Fibroblast of gingiva (primary cell): ENCODE measurements at regions not wholly inside any gene's neighbourhood (a gene's known extent, or its start where the extent isn't known, plus 50 kb on each side); places are given as distances from the start of the nearest gene placed in this dataset.
A peak's percentile ranks its signal among the peaks of the same experiment; 100 is the strongest.
"Not testable (repeated sequence)": the region's sequence is repeated elsewhere in the genome, so short reads cannot be mapped to it uniquely, and the experiment has no call there.

Experiments
- DNase-seq: peaks from one replicate; pipeline ENCODE4 v3.0.0-alpha.2; 2011; ENCODE audit warnings: low read depth

DNA sequence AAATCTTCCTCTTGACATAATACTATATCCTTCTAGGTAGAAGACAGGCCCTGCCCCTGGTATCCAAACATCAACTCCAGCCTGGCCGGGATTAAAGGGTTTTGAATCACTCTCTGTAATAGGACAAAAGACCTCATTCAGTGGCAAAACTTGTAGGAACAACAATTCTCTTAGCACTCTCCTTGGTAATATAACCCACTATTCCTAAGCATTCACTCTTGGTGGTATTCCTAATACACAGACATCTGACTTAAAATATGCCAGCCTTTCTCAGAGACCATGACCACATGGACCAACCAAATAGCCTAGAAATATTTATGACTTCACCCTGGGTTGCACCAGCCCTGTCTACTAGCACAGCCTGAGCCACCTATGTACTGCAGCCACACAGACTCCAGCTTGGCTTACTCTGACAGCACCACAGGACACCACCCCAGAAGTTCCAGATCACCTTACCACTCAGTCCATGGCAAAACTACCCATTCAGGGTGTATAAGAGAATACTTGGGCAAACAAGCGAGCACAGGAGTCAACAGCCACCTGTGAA is 244.9 kb upstream of the NEBL start:
- DNase-seq, result no peak

DNA sequence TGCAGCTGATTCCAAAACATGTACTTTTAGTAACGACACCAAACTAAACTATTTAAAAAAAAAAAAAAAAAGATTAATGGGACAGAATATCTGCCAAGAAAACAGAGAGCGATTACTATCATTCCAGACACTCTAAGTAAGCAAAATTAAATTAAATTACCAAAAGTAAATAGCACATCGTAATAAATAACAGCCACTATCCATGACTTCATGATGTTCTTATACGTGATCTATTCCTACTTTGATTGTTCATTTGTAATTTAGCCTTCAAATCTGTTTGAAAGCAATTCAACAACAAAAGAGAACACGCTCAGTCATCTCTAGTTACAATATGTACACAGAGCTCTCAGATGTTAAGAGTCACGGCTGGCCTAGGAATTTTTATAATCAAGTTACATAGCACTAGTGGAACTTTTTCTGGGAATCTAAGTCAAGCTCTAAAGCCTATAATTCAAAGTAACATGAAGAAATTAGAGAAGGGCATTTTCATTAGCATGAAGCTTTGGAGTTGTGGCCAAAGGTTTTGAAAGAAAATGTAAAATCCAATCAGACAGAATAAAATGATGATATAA is 241.7 kb upstream of the NEBL start:
- peak; percentile 48 for DNase-seq

DNA sequence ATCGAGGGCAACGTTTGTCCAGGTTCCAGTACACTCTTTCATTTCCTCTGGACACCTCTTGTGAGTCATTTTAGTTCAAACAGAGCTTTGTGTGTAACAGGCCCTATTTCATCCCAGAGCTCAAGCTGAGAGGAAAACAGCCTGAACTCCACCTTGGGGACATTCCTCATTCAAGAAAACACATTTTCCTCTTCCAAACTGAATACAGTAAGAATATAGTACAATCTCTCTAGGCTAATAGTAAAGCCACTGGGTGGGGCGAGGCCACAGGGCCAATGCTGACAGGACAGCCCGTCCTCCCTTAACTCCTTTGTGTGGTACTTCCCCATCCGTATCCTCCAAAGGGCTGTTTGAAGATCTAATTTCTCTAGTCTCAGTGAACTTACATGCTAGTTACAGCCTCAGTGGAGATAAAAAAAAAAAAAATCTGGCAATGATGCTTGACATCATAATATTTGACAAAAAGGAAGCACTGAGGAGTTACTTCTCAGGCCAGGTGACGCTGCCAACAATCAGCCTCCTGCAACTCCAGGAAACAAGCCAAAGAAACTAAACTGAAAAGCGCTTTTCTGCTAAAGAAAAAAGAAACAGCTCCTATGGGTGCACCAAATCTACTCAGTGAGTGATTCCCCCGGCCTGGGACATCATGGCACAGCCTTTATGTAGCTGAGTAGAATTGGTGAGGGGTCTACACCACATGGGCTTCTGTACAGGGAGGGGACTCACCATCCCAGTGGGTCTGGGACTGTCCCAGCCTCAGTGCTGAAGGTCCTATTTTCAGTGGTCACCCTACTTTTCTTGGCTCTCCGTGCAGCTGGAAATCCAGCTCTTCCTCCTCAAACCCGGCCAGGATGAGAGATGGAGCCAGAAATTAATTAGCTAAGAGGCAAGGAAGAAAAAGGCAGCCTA is 238.2 kb upstream of the NEBL start:
- no peak for DNase-seq

DNA sequence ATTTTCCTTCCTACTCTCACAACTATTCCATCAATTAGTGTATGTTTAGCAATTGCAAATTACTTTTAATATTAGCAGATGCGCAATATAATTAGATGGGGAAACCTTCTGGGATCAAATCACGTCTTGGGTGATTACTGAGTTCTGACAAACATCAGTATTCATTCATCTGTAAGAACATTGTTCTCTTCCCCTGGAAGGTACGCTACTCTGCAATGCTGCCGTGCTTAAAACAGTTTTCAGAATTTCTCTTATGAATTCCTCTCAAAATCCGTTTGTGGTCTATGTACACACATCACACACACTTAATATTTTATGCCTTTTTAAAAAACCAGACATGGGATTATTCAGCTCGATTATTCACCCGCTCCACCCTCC is 237.5 kb upstream of the NEBL start:
- no peak for DNase-seq

DNA sequence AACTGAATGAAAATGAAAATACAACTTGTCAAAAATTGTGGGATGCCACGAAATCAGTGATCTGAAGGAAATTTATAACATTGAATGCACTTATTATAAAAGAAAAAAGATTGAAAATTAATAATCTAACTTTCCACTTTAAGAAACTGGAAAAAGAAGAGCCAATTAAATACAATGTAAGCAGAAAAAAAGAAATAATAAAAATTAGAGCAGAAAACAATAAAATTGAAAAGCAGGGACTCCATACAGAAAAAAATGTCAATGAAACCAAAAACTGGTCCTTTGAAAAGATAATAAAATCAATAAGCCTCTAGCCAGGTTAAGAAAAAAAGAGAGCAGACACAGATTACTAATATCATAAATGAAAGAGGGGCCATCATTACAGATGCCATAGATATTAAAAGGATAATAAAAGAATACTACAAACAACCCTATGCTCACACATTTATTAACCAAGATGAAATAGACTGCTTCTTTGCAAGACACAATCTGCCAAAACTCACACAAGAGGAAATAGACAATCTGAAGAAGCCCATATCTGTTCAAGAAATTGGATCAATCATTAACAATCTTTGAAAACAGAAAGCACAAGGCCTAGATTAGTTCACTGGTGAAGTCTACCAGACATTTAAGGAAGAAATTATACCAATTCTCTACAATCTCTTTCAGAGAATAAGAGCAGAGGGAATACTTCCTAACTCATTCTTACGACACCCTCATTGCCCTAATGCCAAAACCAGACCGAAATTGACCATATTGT is 233.8 kb upstream of the NEBL start:
- DNase-seq, result no peak

DNA sequence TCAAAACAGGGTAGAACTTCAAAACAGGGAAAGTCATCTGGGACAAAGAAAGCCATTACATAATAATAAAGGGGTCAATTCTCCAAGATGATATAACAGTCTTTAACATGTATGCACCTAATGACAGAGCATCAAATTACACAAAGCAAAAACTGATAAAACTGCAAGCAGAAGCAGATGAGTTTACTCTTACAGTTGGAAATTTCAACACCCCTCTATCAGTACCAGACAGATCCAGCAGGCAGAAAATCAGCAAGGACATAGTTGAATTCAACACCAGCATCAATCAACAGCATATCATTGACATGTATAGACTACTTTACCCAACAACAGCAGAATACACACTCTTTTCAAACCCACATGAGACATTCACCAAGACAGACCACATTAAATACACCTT is 233.0 kb upstream of the NEBL start:
- no peak for DNase-seq

DNA sequence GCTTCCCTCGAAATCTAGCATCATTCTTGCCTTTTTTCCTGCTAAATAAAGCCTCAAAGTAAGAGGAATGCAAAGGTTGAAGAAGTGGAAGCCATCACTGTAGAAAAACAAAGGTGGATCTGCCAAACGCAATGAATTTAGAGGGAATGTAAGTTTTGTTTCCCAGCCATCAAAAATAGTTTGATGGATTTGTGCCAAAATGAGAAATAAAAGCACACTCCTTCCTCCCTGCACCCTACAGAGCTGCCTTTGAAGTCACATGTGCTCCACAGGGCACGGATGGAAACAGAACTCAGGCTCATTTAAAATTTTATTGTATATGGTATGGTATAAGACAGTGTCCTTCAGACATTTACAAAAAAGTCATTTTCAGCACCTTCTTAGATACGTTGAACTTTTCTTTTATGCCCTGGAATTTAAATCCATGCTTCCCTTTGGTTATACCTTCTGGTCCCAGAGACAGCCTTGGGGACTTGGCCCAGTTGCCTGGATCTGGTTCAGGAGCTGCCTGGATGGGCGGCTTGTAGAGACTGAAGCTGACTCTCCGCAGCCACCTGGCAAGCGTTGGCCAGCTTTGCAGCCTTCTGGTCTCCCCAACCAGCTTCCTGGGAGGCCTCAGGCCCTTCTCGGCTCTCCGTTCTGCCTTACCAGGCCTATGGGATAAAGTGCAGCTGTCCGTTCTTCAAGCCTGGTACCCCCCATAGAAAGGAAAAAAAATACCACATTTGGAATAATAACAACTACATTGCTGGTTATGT is 228.5 kb upstream of the NEBL start:
- DNase-seq, result no peak

DNA sequence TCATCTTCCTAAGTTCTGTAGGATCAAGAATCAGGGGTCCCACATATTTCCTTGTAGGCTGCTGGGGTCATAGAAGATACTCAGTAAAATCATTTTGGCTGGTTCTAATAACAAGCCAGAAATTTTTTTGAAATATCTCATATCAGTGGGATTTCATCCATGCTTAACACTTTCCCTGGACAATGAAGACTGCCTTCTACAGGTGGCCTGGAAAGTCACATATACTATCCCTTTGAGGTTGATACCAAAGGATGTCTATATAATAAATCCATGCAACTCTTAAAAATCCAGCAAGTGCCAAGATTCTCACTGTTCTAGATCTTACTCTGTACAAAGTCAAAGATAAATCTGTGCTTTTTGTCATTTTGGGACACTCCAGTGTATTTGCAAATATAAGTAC is 225.8 kb upstream of the NEBL start:
- DNase-seq, result no peak

DNA sequence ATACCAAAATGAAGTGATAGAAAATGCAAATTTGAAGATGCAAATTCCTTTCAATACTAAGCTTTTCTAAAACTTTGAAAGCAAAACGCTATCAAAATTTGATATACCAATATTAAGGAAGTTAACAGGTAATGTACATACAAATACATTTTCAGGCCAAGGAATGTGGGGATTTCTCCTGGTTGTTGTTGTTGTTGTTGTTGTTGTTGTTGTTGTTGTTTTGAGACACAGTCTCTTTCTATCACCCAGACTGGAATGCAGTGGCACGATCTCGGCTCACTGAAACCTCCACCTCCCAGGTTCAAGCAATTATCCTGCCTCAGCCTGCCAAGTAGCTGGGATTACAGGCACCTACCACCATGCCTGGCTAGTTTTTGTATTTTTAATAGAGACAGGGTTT is 224.7 kb upstream of the NEBL start:
- not testable (repeated sequence) for DNase-seq

DNA sequence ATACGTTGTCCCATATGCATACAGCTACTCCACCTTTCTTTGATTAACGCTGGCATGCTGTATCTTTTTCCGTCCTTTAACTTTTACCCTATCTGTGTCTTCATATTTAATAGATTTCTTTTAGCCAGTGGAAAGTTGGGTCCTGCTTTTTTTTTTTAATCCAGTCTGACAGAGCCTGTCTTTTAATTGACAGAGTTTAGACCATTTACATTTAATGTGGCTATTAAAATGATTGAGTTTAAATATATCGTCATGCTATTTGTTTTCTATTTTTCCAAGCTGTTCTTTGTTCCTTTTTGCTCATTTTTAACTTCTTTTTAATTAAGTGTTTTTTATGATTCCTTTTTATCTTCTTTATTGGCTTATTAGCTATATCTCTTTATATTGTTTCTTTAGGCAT is 217.6 kb upstream of the NEBL start:
- no peak for DNase-seq

DNA sequence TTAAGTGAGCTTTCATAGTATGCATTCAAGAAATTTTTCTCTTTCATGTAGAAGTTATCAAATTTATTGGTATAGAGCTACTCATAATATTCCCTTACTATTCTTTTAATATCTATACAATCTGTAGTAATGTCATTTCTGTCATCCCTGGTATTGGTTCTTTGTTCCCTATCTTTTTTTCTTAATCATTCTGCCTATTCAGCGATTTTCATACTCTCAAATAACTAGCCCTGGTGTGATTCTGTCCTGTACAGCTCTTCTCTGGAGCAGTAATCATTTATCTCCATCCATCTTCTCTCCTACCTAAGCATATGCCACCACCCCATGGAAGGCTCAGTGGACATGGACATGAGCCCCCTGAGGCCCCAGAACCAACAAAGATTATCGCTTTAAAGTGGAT is 213.2 kb upstream of the NEBL start:
- no peak for DNase-seq

DNA sequence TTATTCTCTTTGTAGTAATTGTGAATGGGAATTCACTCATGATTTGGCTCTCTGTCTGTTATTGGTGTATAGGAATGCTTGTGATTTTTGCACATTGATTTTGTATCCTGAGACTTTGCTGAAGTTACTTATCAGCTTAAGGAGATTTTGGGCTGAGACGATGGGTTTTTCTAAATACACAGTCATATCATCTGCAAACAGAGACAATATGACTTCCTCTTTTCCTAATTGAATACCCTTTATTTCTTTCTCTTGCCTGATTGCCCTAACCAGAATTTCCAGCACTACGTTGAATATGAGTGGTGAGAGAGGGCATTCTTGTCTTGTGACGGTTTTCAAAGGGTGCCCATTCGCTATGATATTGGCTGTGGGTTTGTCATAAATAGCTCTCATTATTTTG is 209.8 kb upstream of the NEBL start:
- not testable (repeated sequence) for DNase-seq

DNA sequence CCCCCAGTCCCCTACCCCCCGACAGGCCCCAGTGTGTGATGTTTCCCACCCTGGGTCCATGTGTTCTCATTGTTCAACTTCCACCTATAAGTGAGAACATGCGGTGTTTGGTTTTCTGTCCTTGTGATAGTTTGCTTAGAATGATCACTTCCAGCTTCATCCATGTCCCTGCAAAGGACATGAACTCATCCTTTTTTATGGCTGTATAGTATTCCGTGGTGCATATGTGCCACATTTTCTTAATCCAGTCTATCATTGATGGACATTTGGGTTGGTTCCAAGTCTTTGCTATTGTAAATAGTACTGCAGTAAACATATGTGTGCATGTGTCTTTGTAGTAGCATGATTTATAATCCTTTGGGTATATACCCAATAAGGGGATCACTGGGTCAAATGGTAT is 208.2 kb upstream of the NEBL start:
- not testable (repeated sequence) for DNase-seq

DNA sequence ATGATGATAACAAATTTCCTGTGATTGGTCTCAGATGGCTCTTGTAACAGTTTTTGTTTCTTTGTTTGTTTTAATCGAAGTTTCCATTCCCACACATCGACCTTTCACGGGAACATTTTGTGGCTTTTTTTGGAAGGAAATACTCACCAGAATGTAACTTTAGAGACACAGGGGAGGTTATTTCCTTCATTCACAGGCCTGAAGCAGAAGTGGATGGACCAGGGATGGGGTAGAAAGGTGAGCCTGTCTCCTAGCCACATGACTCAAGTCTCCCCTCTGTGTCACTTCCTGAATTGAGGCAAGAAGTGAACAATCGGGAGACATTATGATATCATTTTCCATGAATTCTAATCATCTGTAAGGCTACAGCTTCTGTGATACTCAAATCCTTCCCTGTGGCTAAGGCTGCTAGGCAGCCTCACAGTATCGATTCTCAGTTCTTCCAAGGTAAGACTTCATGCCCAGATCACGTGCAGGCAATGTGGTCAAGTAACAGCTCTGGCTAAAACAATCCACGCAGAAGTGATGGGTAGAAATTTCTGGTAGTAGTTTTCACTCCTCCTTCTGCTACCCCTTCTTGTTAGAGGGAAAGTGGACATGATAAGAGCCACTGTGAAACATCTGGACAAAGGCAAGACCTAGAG is 203.9 kb upstream of the NEBL start:
- DNase-seq, result peak; percentile 93

DNA sequence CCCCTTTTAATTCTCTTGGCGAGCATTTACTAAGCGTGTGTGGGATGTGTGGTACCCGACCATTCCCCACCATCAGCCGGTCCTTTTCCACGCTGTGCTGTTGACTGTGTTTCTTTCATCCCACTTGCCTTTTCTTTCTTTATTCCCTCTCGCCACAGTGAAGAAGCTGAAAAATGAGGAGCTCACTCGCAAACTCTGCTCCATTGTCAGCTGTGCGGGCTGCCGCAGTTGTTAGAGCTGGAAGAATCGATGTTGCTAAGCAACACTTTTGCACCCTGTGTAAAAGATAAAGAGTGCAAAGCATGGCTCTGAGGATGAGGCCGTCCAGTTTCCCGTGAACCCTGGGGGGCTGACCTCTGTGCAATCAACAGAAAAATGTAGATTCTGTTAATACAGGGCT is 203.1 kb upstream of the NEBL start:
- no peak for DNase-seq

DNA sequence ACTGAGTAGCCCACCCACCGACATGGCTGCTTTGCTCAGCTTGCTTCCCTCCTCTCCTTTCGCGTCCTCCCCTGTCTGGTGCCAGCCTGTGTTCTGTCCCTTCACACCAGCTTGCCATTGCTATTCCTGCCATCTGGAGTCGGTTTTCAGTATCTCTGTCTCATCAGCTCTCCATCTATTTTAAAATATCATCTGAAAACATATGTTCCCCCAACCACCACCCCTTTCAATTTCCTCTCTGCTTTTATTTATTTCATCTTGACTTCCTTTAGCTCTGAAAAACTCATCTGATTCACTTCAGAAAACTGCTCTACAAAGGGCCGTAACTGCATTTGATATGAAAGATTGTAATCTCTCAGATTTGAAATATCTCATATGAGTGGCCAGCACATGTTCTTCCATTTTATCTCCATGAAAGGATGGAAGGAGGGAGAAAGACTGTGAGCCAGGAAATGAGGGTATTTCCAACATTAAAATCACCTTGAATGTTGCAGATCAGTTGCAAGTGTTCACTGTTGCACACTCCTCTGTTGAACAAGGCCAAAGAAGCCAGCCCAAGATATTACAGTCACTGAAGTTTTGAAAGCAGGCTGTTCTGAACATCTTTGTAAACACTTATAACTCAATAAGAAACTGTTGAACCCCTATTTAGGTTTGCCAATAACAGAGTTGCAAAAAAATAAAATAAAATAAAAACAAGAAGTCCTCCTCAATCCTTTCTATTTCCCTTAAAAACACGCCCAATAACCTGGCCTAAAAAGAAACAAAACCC is 202.4 kb upstream of the NEBL start:
- DNase-seq, result no peak

DNA sequence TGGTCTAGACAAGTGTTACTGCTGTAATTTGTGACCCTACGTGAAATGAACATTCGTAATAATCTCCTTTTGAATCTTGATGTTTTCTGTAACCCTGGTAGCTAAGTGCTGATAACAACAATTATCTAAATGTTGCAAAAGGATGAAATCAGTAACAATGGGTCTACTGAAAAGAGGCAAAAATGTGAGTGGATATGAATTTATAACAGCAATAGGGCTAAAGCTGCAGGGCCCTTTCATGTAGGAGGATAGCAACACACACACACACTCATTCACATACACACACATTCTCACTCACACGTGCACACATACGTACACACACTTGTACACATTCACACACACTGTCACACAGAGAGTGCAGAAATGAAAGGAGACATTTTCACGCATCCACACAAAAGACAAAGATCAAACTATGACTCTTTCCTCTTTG is 200.8 kb upstream of the NEBL start:
- no peak for DNase-seq

DNA sequence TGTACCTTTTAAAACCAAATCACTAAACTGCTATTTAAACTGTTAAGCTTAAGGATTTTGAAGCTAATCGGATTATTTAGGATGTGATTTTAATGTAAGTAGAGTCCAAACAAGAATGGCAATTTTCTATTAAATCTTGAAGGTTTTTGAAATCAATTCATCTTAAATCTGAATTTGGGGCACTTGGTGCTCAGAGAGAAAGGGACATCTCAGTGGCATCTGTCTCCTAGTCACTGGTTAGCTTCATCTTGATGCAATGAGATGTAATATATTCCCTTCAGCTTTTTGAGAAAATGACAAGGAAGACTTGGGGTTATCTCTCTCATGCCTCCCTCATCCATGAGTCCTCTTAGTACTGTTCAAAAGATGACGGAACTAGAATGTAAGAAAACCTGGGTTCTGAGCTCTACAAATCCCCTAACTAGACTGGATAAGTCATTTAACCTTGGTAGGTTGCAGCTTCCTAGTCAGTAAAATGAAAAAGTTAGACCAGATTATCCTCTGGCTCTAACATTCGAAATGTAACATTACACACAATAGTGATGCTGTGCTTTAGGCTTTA is 198.5 kb upstream of the NEBL start:
- no peak for DNase-seq

DNA sequence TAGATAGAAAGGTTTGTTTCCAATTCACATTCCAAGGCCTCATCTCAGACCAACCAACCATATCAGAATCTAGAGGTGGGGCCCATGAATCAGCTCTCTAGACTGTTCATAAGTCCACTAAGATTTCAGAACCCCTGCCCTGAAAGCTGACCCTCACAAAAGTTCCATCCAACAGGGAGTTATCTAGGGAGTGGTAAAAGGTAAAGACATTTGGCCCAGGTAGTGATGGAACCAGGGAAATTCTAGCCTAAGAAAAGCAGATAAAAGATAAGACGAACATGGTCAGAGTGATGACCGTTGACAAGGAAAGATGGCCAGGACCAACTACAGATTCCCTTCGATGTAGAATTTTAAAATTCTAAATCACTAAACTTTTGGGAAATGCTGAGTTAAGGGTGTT is 198.0 kb upstream of the NEBL start:
- DNase-seq, result no peak
